OCI-LY1 (cell line): ENCODE measurements at regions not wholly inside any gene's neighbourhood (a gene's known extent, or its start where the extent isn't known, plus 50 kb on each side); places are given as distances from the start of the nearest gene placed in this dataset.

Experiments
- H2AFZ ChIP-seq: fragments of 200-600 bp; sonication (generic), shearing (Covaris generic); 2 replicates; pipeline ENCODE4 v1.6.0; 2014; ENCODE audit warnings: antibody characterized with exemption, mild to moderate bottlenecking, low read length
- H3F3A ChIP-seq: fragments of 200-600 bp; sonication (generic), shearing (Covaris generic); 2 replicates; pipeline ENCODE4 v1.6.0; 2014; ENCODE audit warnings: mild to moderate bottlenecking, antibody characterized with exemption, low read length, moderate library complexity; ENCODE audit not compliant: insufficient read depth
- H3K27ac ChIP-seq: fragments of 200-600 bp; sonication (generic); 2 replicates; pipeline ENCODE4 v1.5.1; 2014; ENCODE audit warnings: low read length, mixed run types, mild to moderate bottlenecking, low read depth; ENCODE audit not compliant: poor library complexity, severe bottlenecking
- H3K27me3 ChIP-seq: fragments of 200-600 bp; sonication (generic); 2 replicates; pipeline ENCODE4 v1.6.0; 2014; ENCODE audit warnings: antibody characterized with exemption, mild to moderate bottlenecking, low read length, moderate library complexity; ENCODE audit not compliant: insufficient read depth
- H3K36me3 ChIP-seq: fragments of 200-600 bp; sonication (generic); 2 replicates; pipeline ENCODE4 v1.6.1; 2014; ENCODE audit warnings: mild to moderate bottlenecking, antibody characterized with exemption, low read length, moderate library complexity, mixed read lengths; ENCODE audit not compliant: insufficient read depth
- H3K4me1 ChIP-seq: fragments of 200-600 bp; sonication (generic); 2 replicates; pipeline ENCODE4 v1.5.1; 2014; ENCODE audit warnings: mild to moderate bottlenecking, low read length, moderate library complexity; ENCODE audit not compliant: insufficient read depth, severe bottlenecking
- H3K4me2 ChIP-seq: fragments of 200-600 bp; sonication (generic), shearing (Covaris generic); 2 replicates; pipeline ENCODE4 v1.6.1; 2014; ENCODE audit warnings: low read length
- H3K4me3 ChIP-seq: fragments of 200-600 bp; sonication (generic); 2 replicates; pipeline ENCODE4 v1.5.1; 2014; ENCODE audit warnings: low read length, low read depth, mild to moderate bottlenecking, mixed read lengths; ENCODE audit not compliant: poor library complexity, severe bottlenecking
- H3K79me2 ChIP-seq: fragments of 200-600 bp; shearing (Covaris generic); 2 replicates; pipeline ENCODE4 v1.6.1; 2016; ENCODE audit warnings: mixed run types, low read length, mixed read lengths; ENCODE audit not compliant: insufficient read depth
- H3K9ac ChIP-seq: fragments of 200-600 bp; sonication (generic), shearing (Covaris generic); 2 replicates; pipeline ENCODE4 v1.6.1; 2014; ENCODE audit warnings: mild to moderate bottlenecking, low read length, mixed read lengths
- H3K9me2 ChIP-seq: fragments of 200-600 bp; sonication (generic), shearing (Covaris generic); 2 replicates; pipeline ENCODE4 v1.6.1; 2014; ENCODE audit warnings: low read depth, mild to moderate bottlenecking, low read length, mixed read lengths
- H3K9me3 ChIP-seq: fragments of 200-600 bp; shearing (Covaris generic); 2 replicates; pipeline ENCODE4 v1.6.1; 2014; ENCODE audit warnings: low read length, mixed read lengths
- H4K20me1 ChIP-seq: fragments of 200-600 bp; sonication (generic), shearing (Covaris generic); 2 replicates; pipeline ENCODE4 v1.6.0; 2016; ENCODE audit warnings: mild to moderate bottlenecking, low read length; ENCODE audit not compliant: insufficient read depth
- EZH2 ChIP-seq: fragments of 200-600 bp; sonication (generic), shearing (Covaris generic); IDR thresholded peaks from 2 replicates; pipeline ENCODE4 v1.8.0; 2017; ENCODE audit warnings: borderline replicate concordance, mixed run types, mild to moderate bottlenecking, antibody characterized with exemption, low read length, moderate library complexity, mixed read lengths
- TF ChIP-seq, protein P1 (sequence below): fragments of 200-600 bp; sonication (generic), shearing (Covaris generic); IDR thresholded peaks from 2 replicates; pipeline ENCODE4 v1.5.1; 2017; ENCODE audit warnings: mild to moderate bottlenecking, antibody characterized with exemption, low read length, moderate library complexity, mixed read lengths

DNA sequence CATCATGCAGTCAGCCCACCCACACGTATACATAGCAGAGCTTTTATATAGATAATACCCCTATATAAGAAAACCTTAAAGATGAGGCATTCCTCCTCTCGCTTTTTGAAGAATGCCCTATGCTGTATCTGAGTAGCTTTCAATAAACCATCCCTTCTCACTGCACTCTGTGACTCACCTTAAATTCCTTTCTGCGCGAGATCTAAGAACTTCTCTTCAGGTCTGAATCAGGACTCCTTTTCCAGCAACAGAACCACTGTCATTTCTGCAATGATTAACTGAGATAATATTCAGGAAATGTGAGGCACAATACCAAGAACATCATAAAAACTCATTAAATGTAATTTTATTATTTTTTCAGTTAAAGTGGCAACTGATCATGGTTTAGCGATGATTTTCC is 76.4 kb upstream of the DCLK2 start:
- H3K4me3 ChIP-seq = no peak overlapping the region
- H3K9me3 ChIP-seq = no peaks in the 10 kb centered on the region
- H3F3A ChIP-seq = no peaks in the 10 kb centered on the region
- H3K79me2 ChIP-seq = no peaks in the 10 kb centered on the region
- no peak overlapping the region for H3K4me2 ChIP-seq
- no peaks in the 10 kb centered on the region for H3K9me2 ChIP-seq
- H3K9ac ChIP-seq = no peak overlapping the region
- no peaks in the 10 kb centered on the region for H3K36me3 ChIP-seq
- no peaks in the 10 kb centered on the region for H4K20me1 ChIP-seq
- no peak for TF ChIP-seq EZH2
- TF ChIP-seq, protein P1, sequence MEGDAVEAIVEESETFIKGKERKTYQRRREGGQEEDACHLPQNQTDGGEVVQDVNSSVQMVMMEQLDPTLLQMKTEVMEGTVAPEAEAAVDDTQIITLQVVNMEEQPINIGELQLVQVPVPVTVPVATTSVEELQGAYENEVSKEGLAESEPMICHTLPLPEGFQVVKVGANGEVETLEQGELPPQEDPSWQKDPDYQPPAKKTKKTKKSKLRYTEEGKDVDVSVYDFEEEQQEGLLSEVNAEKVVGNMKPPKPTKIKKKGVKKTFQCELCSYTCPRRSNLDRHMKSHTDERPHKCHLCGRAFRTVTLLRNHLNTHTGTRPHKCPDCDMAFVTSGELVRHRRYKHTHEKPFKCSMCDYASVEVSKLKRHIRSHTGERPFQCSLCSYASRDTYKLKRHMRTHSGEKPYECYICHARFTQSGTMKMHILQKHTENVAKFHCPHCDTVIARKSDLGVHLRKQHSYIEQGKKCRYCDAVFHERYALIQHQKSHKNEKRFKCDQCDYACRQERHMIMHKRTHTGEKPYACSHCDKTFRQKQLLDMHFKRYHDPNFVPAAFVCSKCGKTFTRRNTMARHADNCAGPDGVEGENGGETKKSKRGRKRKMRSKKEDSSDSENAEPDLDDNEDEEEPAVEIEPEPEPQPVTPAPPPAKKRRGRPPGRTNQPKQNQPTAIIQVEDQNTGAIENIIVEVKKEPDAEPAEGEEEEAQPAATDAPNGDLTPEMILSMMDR = no peak
- H2AFZ ChIP-seq = no peak overlapping the region
- H3K27ac ChIP-seq = no peak overlapping the region
- H3K4me1 ChIP-seq = no peaks in the 10 kb centered on the region
- H3K27me3 ChIP-seq = no peaks in the 10 kb centered on the region

DNA sequence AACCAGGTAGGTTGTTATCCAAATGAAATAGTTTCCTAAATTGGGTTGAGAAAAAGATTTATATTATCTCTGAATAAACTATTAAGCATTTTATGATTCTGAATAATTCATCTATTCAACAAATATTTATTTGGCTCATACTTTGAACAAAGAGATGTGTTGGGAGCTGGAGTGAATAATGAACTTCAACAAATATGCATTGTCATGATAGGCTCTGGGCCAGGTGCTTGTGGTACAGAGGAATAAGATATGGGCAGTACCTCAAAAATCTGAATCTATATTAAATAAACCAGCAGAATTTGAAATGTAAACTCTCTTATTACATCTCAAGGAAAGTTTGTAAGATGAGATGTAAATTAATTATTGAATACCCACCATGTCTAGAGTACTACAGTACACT is 75.7 kb upstream of the DCLK2 start:
- H3K36me3 ChIP-seq = no peaks in the 10 kb centered on the region
- no peaks in the 10 kb centered on the region for H3K79me2 ChIP-seq
- TF ChIP-seq, protein P1 = no peak
- TF ChIP-seq EZH2 = no peak
- no peaks in the 10 kb centered on the region for H3K4me1 ChIP-seq
- H3K9ac ChIP-seq = no peak overlapping the region
- H4K20me1 ChIP-seq = no peaks in the 10 kb centered on the region
- no peak overlapping the region for H3K27ac ChIP-seq
- no peaks in the 10 kb centered on the region for H3F3A ChIP-seq
- no peaks in the 10 kb centered on the region for H3K9me2 ChIP-seq
- H3K27me3 ChIP-seq = no peaks in the 10 kb centered on the region
- H3K4me3 ChIP-seq = no peak overlapping the region
- no peaks in the 10 kb centered on the region for H3K9me3 ChIP-seq
- no peak overlapping the region for H2AFZ ChIP-seq
- H3K4me2 ChIP-seq = no peak overlapping the region

DNA sequence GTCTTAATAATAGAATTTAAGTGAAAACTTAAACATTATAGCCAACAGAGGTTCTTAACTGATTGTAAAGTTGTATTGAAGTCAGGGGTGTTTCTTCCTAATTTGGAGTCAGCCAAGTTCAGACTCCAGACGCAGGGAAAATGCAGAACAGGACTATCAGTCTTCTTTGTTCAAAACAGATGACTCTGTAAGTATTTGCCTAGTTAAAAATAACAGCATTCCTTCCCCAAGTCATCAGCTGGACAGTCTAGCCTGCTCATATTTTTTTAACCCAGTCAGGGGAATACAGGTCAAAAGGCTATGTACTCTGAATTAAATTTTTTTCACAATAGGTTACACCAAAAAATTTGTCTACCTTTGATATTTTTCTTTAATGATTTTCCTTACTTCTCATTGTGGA is 73.8 kb upstream of the DCLK2 start:
- no peaks in the 10 kb centered on the region for H3K9me3 ChIP-seq
- H3K4me2 ChIP-seq = no peak overlapping the region
- H3K9ac ChIP-seq = no peak overlapping the region
- H3K36me3 ChIP-seq = no peaks in the 10 kb centered on the region
- H3K4me1 ChIP-seq = no peaks in the 10 kb centered on the region
- H2AFZ ChIP-seq = no peak overlapping the region
- H3K79me2 ChIP-seq = no peaks in the 10 kb centered on the region
- H3K9me2 ChIP-seq = no peaks in the 10 kb centered on the region
- H3K4me3 ChIP-seq = no peak overlapping the region
- no peaks in the 10 kb centered on the region for H3F3A ChIP-seq
- no peaks in the 10 kb centered on the region for H3K27me3 ChIP-seq
- TF ChIP-seq EZH2 = no peak
- TF ChIP-seq, protein P1 = no peak
- H4K20me1 ChIP-seq = no peaks in the 10 kb centered on the region
- no peak overlapping the region for H3K27ac ChIP-seq
